ENCODE measurements at regions not wholly inside any gene's neighbourhood (a gene's known extent, or its start where the extent isn't known, plus 50 kb on each side); places are given as distances from the start of the nearest gene placed in this dataset.

- no peak for DNase-seq
- TF ChIP-seq CTCF (IDR thresholded peaks at IDR 0.05; ENCODE audit: borderline replicate concordance, extremely low read depth, insufficient read depth) = no peak
- Histone ChIP-seq H3K9ac (ENCODE audit: low read length in 3 of 3) (no peak overlapping the region), H3K36me3 (ENCODE audit: control insufficient read depth in 2 of 3, insufficient read depth in 3 of 3, low read length in 3 of 3) (no peaks in the 10 kb centered on the region), H3K27ac (ENCODE audit: low read depth in 2 of 2, low read length in 2 of 2) (no peak overlapping the region), H3K4me1 (ENCODE audit: control insufficient read depth in 2 of 3, insufficient read depth in 2 of 3, low read depth in 1 of 3, low read length in 3 of 3) (no peaks in the 10 kb centered on the region), H3K9me3 (ENCODE audit: control insufficient read depth in 2 of 3, insufficient read depth in 1 of 3, low read length in 3 of 3) (no peaks in the 10 kb centered on the region), H3K4me3 (ENCODE audit: low read length in 3 of 3) (no peak overlapping the region), H3K27me3 (ENCODE audit: control insufficient read depth, insufficient read depth, low read length) (no peaks in the 10 kb centered on the region)
- intact Hi-C loops (cut with DNase I) = no loop called here
- FAIRE-seq = no peak
Measured at GRCh38 chr5:104171958-104172690, 609.5 kb upstream of the NUDT12 start.

DNA sequence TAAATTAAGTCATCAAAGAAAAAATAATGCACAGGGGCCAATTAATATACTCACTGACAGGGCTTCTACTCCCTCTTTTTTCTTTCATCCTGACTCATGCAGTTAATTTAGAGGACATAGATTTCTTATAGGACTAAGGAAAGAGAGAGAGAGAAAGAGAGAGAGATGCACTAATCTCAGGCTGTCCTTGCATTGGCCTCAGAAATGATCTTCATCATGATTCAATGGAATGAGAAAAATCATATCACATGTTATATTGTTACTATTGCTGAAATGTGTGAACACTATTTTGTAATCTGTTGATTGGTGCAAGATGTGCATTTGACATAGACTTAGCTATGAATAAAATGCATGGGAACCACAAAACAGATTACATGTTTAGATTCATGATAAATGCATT is 608.3 kb upstream of the NUDT12 start:
- no peaks in the 10 kb centered on the region for H3K4me1 ChIP-seq (ENCODE audit: control insufficient read depth in 2 of 3, insufficient read depth in 2 of 3, low read depth in 1 of 3, low read length in 3 of 3)
- no peaks in the 10 kb centered on the region for H3K36me3 ChIP-seq (ENCODE audit: control insufficient read depth in 2 of 3, insufficient read depth in 3 of 3, low read length in 3 of 3)
- DNase-seq = no peak
- intact Hi-C loops (cut with DNase I) = no loop called here
- FAIRE-seq = no peak
- no peak overlapping the region for H3K9ac ChIP-seq (ENCODE audit: low read length in 3 of 3)
- H3K4me3 ChIP-seq (ENCODE audit: low read length in 3 of 3) = no peak overlapping the region
- H3K27me3 ChIP-seq (ENCODE audit: control insufficient read depth, insufficient read depth, low read length) = no peaks in the 10 kb centered on the region
- H3K27ac ChIP-seq (ENCODE audit: low read depth in 2 of 2, low read length in 2 of 2) = no peak overlapping the region
- no peaks in the 10 kb centered on the region for H3K9me3 ChIP-seq (ENCODE audit: control insufficient read depth in 2 of 3, insufficient read depth in 1 of 3, low read length in 3 of 3)
- TF ChIP-seq CTCF (IDR thresholded peaks at IDR 0.05; ENCODE audit: borderline replicate concordance, extremely low read depth, insufficient read depth) = no peak

- TF ChIP-seq CTCF (IDR thresholded peaks at IDR 0.05; ENCODE audit: borderline replicate concordance, extremely low read depth, insufficient read depth) = no peak
- FAIRE-seq (no peak), DNase-seq (no peak)
- H3K9ac ChIP-seq (ENCODE audit: low read length in 3 of 3) = no peak overlapping the region
- intact Hi-C loops (cut with DNase I) = no loop called here
- H3K4me1 ChIP-seq (ENCODE audit: control insufficient read depth in 2 of 3, insufficient read depth in 2 of 3, low read depth in 1 of 3, low read length in 3 of 3) = no peaks in the 10 kb centered on the region
- no peaks in the 10 kb centered on the region for H3K27me3 ChIP-seq (ENCODE audit: control insufficient read depth, insufficient read depth, low read length)
- H3K4me3 ChIP-seq (ENCODE audit: low read length in 3 of 3) = no peak overlapping the region
- no peak overlapping the region for H3K27ac ChIP-seq (ENCODE audit: low read depth in 2 of 2, low read length in 2 of 2)
- no peaks in the 10 kb centered on the region for H3K36me3 ChIP-seq (ENCODE audit: control insufficient read depth in 2 of 3, insufficient read depth in 3 of 3, low read length in 3 of 3)
- no peaks in the 10 kb centered on the region for H3K9me3 ChIP-seq (ENCODE audit: control insufficient read depth in 2 of 3, insufficient read depth in 1 of 3, low read length in 3 of 3)
Measured at GRCh38 chr5:104146652-104147051, 584.1 kb upstream of the NUDT12 start.

- no peak for TF ChIP-seq CTCF (IDR thresholded peaks at IDR 0.05; ENCODE audit: borderline replicate concordance, extremely low read depth, insufficient read depth)
- Histone ChIP-seq H3K9me3 (ENCODE audit: control insufficient read depth in 2 of 3, insufficient read depth in 1 of 3, low read length in 3 of 3) (no peaks in the 10 kb centered on the region), H3K4me1 (ENCODE audit: control insufficient read depth in 2 of 3, insufficient read depth in 2 of 3, low read depth in 1 of 3, low read length in 3 of 3) (no peaks in the 10 kb centered on the region), H3K27ac (ENCODE audit: low read depth in 2 of 2, low read length in 2 of 2) (no peak overlapping the region), H3K27me3 (ENCODE audit: control insufficient read depth, insufficient read depth, low read length) (no peaks in the 10 kb centered on the region), H3K4me3 (ENCODE audit: low read length in 3 of 3) (no peak overlapping the region), H3K9ac (ENCODE audit: low read length in 3 of 3) (no peak overlapping the region), H3K36me3 (ENCODE audit: control insufficient read depth in 2 of 3, insufficient read depth in 3 of 3, low read length in 3 of 3) (no peaks in the 10 kb centered on the region)
- no peak for DNase-seq
- FAIRE-seq = no peak
- intact Hi-C loops (cut with DNase I) = no loop called here
Measured at GRCh38 chr5:104139840-104140239, 577.3 kb upstream of the NUDT12 start.
